IPS-20b (cell line): ENCODE measurements at regions not wholly inside any gene's neighbourhood (a gene's known extent, or its start where the extent isn't known, plus 50 kb on each side); places are given as distances from the start of the nearest gene placed in this dataset.

Experiments
- H3K27ac ChIP-seq: one replicate; pipeline ENCODE4 v1.5.1; 2013; ENCODE audit warnings: low read length
- H3K27me3 ChIP-seq: 2 replicates; pipeline ENCODE4 v1.6.1; 2013; ENCODE audit warnings: mild to moderate bottlenecking, low read length, inconsistent platforms; ENCODE audit not compliant: insufficient read depth
- H3K36me3 ChIP-seq: 2 replicates; pipeline ENCODE4 v1.6.1; 2013; ENCODE audit warnings: low read depth, mild to moderate bottlenecking, inconsistent platforms, low read length, moderate library complexity; ENCODE audit not compliant: insufficient read depth
- H3K4me1 ChIP-seq: 2 replicates; pipeline ENCODE4 v1.6.1; 2013; ENCODE audit warnings: mild to moderate bottlenecking, control low read depth, inconsistent platforms, low read length, moderate library complexity; ENCODE audit not compliant: insufficient read depth
- H3K4me3 ChIP-seq: 2 replicates; pipeline ENCODE4 v1.5.1; 2013; ENCODE audit warnings: mild to moderate bottlenecking, low read length, inconsistent platforms
- H3K9ac ChIP-seq: 2 replicates; pipeline ENCODE4 v1.6.1; 2013; ENCODE audit warnings: low read depth, mild to moderate bottlenecking, inconsistent platforms, low read length, moderate library complexity
- H3K9me3 ChIP-seq: 2 replicates; pipeline ENCODE4 v1.6.1; 2013; ENCODE audit warnings: mild to moderate bottlenecking, low read depth, low read length, inconsistent platforms; ENCODE audit not compliant: insufficient read depth

DNA sequence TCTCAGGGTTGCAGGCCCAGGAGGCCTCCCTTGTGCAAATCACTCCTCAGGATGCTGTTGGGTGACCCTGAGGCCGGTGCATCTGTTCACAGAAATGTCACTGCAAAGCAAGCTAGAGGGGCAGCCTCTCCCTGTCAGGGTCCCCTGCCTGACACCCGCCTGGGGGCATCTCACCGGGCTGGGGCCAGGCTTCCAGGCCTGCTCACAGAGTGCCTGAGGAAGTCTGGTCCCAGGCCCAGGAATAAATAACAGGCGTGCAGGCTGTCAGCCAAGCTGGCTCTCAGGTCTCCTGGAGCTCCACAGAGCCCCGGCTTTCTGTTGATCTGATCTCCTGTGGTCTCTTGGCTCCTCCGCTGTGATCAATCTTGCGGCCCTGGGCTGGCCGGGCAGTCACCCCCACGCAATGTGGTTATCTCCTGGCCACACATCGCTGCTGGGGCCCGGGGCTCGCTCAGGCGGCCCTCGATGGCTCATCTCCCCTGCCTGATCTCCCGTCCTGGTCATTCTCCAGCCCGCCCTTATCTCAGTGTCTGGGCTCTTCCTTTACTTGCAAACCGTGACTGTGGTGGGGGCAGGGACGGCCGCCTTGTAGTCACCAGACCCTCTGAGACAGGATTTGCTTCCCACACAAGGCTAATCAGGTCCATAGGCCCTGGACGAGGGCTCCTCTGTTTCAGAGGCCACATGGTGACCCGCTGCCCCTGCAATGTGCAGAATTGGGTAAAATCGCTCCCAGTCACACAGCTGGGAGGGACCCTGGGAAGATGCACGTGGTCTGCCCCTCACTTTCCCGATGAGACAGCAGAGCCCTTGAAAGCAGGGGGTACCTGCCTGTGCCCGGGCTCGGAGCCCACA, 231.2 kb upstream of the GSE1 start:
- no peaks in the 10 kb centered on the region for H3K9me3 ChIP-seq
- no peaks in the 10 kb centered on the region for H3K36me3 ChIP-seq
- no peaks in the 10 kb centered on the region for H3K27me3 ChIP-seq
- H3K27ac ChIP-seq: no peak overlapping the region
- H3K9ac ChIP-seq: no peak overlapping the region
- H3K4me3 ChIP-seq: no peak overlapping the region
- no peaks in the 10 kb centered on the region for H3K4me1 ChIP-seq

GRCh38 chr16:85382717-85383118, 230.4 kb upstream of the GSE1 start:
- no peak overlapping the region for H3K4me3 ChIP-seq
- no peak overlapping the region for H3K9ac ChIP-seq
- no peaks in the 10 kb centered on the region for H3K27me3 ChIP-seq
- H3K9me3 ChIP-seq: no peaks in the 10 kb centered on the region
- H3K4me1 ChIP-seq: no peaks in the 10 kb centered on the region
- H3K27ac ChIP-seq: no peak overlapping the region
- no peaks in the 10 kb centered on the region for H3K36me3 ChIP-seq

DNA sequence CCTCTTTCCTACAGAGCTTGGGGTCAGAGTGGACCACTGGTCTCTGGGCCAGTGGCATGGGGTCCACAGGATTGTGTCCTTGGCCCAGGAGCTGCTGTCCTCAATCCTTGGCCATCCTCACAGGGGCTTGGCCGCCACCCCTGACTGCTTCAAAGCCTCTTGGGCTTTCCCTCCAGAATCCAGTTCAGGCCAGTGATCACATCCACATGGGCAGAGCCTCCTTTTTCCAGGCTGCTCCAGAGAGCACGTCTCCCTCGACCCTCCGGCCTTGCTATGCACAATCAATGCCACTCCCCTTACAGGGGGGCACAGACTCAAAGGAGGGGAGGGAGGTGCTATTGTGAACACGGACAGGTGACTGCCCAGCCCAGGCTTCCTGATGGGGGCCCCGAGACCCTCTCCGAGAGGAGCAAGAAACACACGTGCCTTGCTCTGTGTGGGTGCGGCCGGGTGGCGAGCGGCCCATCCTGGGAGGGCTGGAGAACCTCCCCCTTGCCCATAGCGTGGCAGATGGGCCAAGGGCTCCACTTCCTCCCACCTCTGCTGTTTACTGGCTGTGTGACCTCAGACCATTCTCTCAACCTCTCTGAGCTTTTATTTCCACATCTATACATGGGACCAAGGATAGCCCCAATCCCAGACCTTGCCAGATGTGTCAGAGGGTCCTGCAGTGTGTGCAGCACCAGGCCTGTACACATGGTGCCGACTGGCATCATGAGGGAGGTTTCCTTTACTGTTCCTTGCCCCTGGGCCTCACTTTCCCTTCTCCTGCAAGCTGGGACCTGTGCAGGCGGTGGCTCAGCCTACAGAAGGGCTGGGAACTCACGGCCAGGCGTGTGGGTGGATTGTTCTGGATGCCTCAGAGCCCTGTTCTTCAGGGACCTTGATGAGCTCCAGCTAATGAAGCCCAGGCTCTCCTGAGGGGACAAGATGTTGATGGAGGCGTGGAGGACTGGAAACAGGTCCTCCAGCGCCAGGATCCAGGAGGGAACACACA, 229.0 kb upstream of the GSE1 start:
- no peaks in the 10 kb centered on the region for H3K36me3 ChIP-seq
- no peaks in the 10 kb centered on the region for H3K4me1 ChIP-seq
- H3K27ac ChIP-seq: no peak overlapping the region
- no peaks in the 10 kb centered on the region for H3K27me3 ChIP-seq
- no peak overlapping the region for H3K9ac ChIP-seq
- no peak overlapping the region for H3K4me3 ChIP-seq
- no peaks in the 10 kb centered on the region for H3K9me3 ChIP-seq

DNA sequence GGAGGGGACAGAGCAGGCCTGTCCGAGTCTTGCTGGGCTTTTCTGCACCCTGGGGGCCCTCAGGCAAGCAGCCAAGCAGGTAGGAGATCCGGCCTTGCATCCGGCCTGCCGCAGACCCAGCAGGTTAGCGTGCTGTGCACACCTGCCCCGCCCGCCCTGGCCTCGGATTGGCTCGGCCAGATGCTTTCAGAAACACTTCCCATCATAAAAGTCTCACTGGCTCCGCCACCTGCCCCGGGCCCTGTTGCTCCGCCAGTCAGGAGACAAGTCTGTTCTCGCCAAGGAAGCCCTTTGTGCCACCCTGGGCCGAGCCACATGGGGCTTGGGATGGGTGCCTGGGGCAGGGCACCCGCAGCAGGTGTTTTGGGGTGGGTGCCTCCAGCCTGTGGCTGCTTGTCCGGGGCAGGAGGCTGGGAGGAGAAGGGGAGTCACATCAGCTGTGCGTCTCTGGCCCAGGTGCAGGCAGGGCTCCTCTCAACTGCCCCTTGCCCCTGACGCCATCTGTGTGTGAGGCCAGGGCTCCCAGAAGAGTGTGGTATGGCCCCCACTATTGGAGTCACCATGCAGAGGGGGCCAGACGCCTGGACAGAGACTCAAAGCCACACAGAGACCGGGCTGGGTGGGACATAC, 228.2 kb upstream of the GSE1 start:
- Histone ChIP-seq H3K4me3 (no peak overlapping the region), H3K9ac (no peak overlapping the region; the same call in 1 of the 2 replicates), H3K36me3 (no peaks in the 10 kb centered on the region), H3K27me3 (no peaks in the 10 kb centered on the region), H3K27ac (no peak overlapping the region), H3K4me1 (no peaks in the 10 kb centered on the region), H3K9me3 (no peaks in the 10 kb centered on the region)

DNA sequence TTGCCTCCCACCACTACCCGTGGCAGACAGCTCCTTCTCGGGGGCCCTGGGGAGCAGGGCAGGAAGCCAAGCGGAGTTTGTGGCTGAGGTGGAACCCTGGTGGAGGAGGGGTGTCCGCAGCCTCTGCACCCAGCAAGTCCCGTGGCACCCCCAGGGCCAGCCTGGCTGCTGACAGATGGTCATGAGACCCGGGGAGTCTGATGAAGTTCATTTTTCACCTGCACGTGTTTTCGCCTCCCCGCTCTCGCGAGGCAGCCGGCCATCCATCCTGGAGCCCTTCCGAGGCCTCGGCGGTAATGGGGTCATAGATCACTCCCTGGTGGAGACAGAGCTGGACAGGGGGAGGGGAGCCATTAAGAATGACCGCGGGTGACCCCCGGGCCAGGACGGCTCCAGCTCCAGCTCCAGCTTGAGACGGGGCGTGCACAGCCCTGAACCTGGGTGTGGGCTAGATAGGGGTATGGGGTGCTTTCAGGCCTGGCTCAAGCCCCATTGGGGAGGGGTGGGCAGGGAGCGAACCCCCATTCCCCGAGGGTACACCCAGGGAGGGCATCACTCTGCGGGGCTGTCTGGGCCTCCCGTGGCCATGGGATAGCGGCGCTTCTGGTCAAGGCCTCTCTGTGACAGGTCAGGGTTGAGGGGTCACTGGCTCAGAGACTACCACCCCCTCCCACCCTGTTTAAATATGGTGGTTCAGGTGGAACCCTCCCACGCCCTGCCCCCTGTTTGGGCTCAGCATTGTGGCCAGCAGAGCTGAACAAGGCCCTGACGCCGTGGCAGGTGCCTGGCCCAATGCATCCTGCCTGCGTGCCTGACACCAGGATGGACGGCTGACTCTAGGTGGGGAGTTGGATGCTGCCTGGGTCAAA, 227.4 kb upstream of the GSE1 start:
- Histone ChIP-seq H3K9ac (no peak overlapping the region), H3K27ac (no peak overlapping the region), H3K36me3 (no peaks in the 10 kb centered on the region), H3K27me3 (no peaks in the 10 kb centered on the region), H3K9me3 (no peaks in the 10 kb centered on the region), H3K4me3 (no peak overlapping the region), H3K4me1 (no peaks in the 10 kb centered on the region)

DNA sequence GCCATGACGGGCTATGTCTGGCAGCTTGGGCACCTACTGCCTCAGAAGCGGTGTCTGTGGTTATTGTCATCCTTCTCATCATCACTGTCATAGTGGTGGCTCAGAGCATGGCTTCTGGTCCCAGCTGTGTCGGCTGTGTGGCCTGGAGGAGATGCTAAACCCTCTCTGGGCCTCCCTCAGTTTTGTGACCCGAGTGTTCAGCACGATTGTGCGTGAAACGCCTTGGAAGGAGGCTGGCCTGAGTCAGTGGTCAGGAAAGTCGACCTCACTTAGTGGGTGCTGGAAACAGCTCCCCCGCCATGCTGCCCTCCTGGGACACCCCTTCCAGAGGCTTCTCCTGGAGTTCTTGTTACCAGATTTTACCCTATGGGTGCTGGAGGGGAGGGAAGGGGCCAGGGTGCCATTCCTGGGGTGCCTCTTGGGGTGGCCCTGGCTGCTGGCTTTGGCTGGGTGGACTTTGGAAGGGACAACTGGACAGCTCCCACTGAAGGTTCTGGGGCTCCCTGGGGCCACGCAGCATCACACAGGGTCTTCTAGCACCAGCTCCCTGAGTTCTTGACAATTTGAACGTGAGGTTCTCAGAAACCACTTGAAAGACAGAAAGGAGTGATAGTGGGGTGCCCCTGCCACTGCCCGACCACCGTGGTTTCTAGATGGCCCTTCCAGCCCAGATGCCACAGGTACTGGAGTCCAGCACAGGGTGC, 226.5 kb upstream of the GSE1 start:
- H3K27ac ChIP-seq: no peak overlapping the region
- no peaks in the 10 kb centered on the region for H3K4me1 ChIP-seq

GRCh38 chr16:85387171-85387507, 226.0 kb upstream of the GSE1 start:
- Histone ChIP-seq H3K27ac (no peak overlapping the region), H3K36me3 (no peaks in the 10 kb centered on the region), H3K4me1 (no peaks in the 10 kb centered on the region), H3K27me3 (no peaks in the 10 kb centered on the region), H3K4me3 (no peak overlapping the region), H3K9me3 (no peaks in the 10 kb centered on the region), H3K9ac (no peak overlapping the region)

More for the DNA sequence above, 226.5 kb upstream of the GSE1 start:
- Histone ChIP-seq H3K27me3 (no peaks in the 10 kb centered on the region), H3K9ac (no peak overlapping the region), H3K9me3 (no peaks in the 10 kb centered on the region), H3K36me3 (no peaks in the 10 kb centered on the region), H3K4me3 (no peak overlapping the region)

GRCh38 chr16:85387731-85388295, 225.3 kb upstream of the GSE1 start:
- no peaks in the 10 kb centered on the region for H3K4me1 ChIP-seq
- H3K9ac ChIP-seq: no peak overlapping the region
- H3K4me3 ChIP-seq: no peak overlapping the region
- H3K36me3 ChIP-seq: no peaks in the 10 kb centered on the region
- H3K27me3 ChIP-seq: no peaks in the 10 kb centered on the region
- H3K27ac ChIP-seq: no peak overlapping the region
- no peaks in the 10 kb centered on the region for H3K9me3 ChIP-seq

DNA sequence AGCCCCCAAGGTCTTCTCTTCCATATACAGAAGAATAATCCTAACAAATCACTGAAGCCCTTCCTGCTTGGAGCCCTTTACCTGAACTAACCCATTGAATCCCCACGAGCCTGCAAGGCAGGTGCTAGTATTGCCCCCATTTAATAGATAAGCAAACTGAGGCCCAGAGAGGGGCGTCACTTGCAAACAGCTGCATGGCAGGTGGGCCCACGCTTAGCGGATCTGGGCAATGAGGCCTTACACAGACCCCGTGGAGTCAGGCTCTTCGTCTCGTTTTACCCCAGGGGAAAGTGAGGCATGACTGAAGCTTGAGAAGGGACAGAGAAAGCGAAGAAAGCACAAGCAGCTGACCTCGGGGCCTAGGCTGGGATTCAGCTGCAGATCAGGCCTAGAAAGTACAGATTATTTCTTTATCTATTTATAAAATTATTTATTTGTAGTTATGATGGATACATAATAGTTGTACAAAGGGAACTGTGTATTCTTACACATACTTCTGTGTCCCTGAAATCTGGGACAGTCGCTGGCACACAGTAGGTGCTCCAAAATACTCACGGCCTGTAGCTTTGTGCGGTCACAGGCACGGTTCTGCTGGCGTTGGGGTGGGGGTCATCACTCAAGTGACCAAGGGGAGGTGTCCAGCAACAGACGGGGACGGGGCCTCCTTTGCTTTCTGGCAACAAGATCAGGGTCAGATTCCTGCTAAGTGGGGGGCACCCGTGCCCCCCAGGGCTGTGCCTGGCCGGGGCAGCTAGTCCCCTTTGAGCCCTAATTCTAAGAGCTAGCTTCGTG, 223.2 kb upstream of the GSE1 start:
- no peaks in the 10 kb centered on the region for H3K9me3 ChIP-seq
- H3K9ac ChIP-seq: no peak overlapping the region

More for the DNA sequence above, 223.2 kb upstream of the GSE1 start:
- Histone ChIP-seq H3K27me3 (no peaks in the 10 kb centered on the region), H3K4me1 (no peaks in the 10 kb centered on the region; the same call in 1 of the 2 replicates), H3K4me3 (no peak overlapping the region), H3K27ac (no peak overlapping the region), H3K36me3 (no peaks in the 10 kb centered on the region)
